ENCODE measurements at regions not wholly inside any gene's neighbourhood (a gene's known extent, or its start where the extent isn't known, plus 50 kb on each side); places are given as distances from the start of the nearest gene placed in this dataset.

DNA sequence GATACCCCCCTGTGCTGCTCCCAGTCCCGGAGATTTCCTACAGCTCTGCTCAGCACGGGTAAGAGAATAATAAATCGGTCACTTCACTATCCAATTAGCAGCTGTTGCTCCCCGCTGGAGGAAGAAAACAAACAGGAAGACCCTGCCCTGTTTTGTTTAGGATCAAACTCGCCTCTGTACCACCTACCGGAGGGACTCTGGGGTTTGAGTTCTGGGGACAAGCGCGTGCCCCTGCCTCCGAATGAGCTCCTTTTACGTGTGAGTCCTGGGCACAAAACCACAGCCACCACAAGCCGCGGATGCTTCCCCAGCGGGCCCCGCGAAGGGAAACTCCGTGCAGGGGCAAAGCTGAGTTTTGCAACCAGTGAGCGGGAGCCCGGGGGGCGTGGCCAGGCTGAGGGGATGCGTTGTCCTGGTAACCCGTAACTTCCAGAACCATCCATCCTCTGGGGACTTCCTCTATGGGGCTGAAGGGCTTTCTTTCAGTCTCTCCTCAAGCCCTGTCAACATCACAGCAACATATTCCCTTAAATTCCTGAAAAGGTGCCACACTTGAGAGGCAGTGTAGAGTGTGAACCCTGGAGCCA, 315.7 kb upstream of the PROK2 start:
- TF ChIP-seq, protein P1, sequence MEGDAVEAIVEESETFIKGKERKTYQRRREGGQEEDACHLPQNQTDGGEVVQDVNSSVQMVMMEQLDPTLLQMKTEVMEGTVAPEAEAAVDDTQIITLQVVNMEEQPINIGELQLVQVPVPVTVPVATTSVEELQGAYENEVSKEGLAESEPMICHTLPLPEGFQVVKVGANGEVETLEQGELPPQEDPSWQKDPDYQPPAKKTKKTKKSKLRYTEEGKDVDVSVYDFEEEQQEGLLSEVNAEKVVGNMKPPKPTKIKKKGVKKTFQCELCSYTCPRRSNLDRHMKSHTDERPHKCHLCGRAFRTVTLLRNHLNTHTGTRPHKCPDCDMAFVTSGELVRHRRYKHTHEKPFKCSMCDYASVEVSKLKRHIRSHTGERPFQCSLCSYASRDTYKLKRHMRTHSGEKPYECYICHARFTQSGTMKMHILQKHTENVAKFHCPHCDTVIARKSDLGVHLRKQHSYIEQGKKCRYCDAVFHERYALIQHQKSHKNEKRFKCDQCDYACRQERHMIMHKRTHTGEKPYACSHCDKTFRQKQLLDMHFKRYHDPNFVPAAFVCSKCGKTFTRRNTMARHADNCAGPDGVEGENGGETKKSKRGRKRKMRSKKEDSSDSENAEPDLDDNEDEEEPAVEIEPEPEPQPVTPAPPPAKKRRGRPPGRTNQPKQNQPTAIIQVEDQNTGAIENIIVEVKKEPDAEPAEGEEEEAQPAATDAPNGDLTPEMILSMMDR (IDR thresholded peaks at IDR 0.05) = no peak
- intact Hi-C loops (cut with DNase I) = no loop called here
- peaks cover 21% of the 10 kb centered on the region for H3K4me1 ChIP-seq
- no peak overlapping the region for H3K27ac ChIP-seq
- peaks cover 4% of the 10 kb centered on the region for H3K27me3 ChIP-seq (ENCODE audit: low read depth)
- H3K9me3 ChIP-seq = no peaks in the 10 kb centered on the region
- ATAC-seq = peak; percentile 85 to 87
- no peaks in the 10 kb centered on the region for H3K36me3 ChIP-seq
- DNase-seq = peak; percentile 89
- peak overlapping the region; percentile 33 for H3K4me3 ChIP-seq

- ATAC-seq (peak; percentile 29 to 39), DNase-seq (no peak)
- H3K9me3 ChIP-seq = no peaks in the 10 kb centered on the region
- peaks cover 21% of the 10 kb centered on the region for H3K4me1 ChIP-seq
- TF ChIP-seq, protein P1 (IDR thresholded peaks at IDR 0.05) = no peak
- H3K27ac ChIP-seq = no peak overlapping the region
- no peaks in the 10 kb centered on the region for H3K36me3 ChIP-seq
- peaks cover 4% of the 10 kb centered on the region for H3K27me3 ChIP-seq (ENCODE audit: low read depth)
- intact Hi-C loops (cut with DNase I) = no loop called here
- peak overlapping the region; percentile 33 for H3K4me3 ChIP-seq
These were observed 315.1 kb upstream of the PROK2 start for GRCh38 chr3:72100080-72100511.

GRCh38 chr3:72099326-72100079, 314.6 kb upstream of the PROK2 start:
- H3K4me1 ChIP-seq = peaks cover 21% of the 10 kb centered on the region
- TF ChIP-seq, protein P1 (IDR thresholded peaks at IDR 0.05) = no peak
- H3K9me3 ChIP-seq = no peaks in the 10 kb centered on the region
- no peak for DNase-seq
- no peak for ATAC-seq
- peaks cover 4% of the 10 kb centered on the region for H3K27me3 ChIP-seq (ENCODE audit: low read depth)
- intact Hi-C loops (cut with DNase I) = no loop called here
- no peak overlapping the region for H3K4me3 ChIP-seq
- H3K27ac ChIP-seq = no peak overlapping the region
- H3K36me3 ChIP-seq = no peaks in the 10 kb centered on the region

- Histone ChIP-seq H3K27me3 (ENCODE audit: low read depth) (no peaks in the 10 kb centered on the region), H3K4me3 (no peak overlapping the region), H3K36me3 (no peaks in the 10 kb centered on the region), H3K9me3 (no peaks in the 10 kb centered on the region), H3K27ac (no peak overlapping the region), H3K4me1 (peaks cover 21% of the 10 kb centered on the region)
- ATAC-seq (no peak), DNase-seq (no peak)
- intact Hi-C loops (cut with DNase I) = no loop called here
- TF ChIP-seq, protein P1 (IDR thresholded peaks at IDR 0.05) = no peak
These were observed 312.1 kb upstream of the PROK2 start for GRCh38 chr3:72097053-72097452.

- no peaks in the 10 kb centered on the region for H3K9me3 ChIP-seq
- H3K4me1 ChIP-seq = peaks cover 7% of the 10 kb centered on the region
- no peaks in the 10 kb centered on the region for H3K27me3 ChIP-seq (ENCODE audit: low read depth)
- DNase-seq (no peak), ATAC-seq (no peak)
- TF ChIP-seq, protein P1 (IDR thresholded peaks at IDR 0.05) = no peak
- H3K27ac ChIP-seq = no peak overlapping the region
- H3K4me3 ChIP-seq = no peak overlapping the region
- H3K36me3 ChIP-seq = no peaks in the 10 kb centered on the region
- intact Hi-C loops (cut with DNase I) = no loop called here
These were observed 310.6 kb upstream of the PROK2 start for GRCh38 chr3:72095521-72095920.
